Large intestine (tissue), 3 donors: ENCODE measurements at regions not wholly inside any gene's neighbourhood (a gene's known extent, or its start where the extent isn't known, plus 50 kb on each side); places are given as distances from the start of the nearest gene placed in this dataset.
A peak's percentile ranks its signal among the peaks of the same experiment; 100 is the strongest.
"Not testable (repeated sequence)": the region's sequence is repeated elsewhere in the genome, so short reads cannot be mapped to it uniquely, and the experiment has no call there.

Experiments used
- DNase-seq, 2 donors: peaks; one replicate each; pipeline versions ENCODE4 v3.0.0 to v3.0.0-alpha.2; 2013
- H3K27ac ChIP-seq: one replicate; pipeline ENCODE4 v1.5.1; 2013; ENCODE audit warnings: low read length
- H3K27me3 ChIP-seq: 2 replicates; pipeline ENCODE4 v1.6.1; 2013; ENCODE audit warnings: low read length; ENCODE audit not compliant: control insufficient read depth, insufficient read depth
- H3K36me3 ChIP-seq: 2 replicates; pipeline ENCODE4 v1.6.1; 2013; ENCODE audit warnings: low read length; ENCODE audit not compliant: control insufficient read depth, insufficient read depth
- H3K4me1 ChIP-seq: one replicate; pipeline ENCODE4 v1.6.1; 2013; ENCODE audit warnings: low read length; ENCODE audit not compliant: control insufficient read depth, insufficient read depth
- H3K4me3 ChIP-seq: one replicate; pipeline ENCODE4 v1.5.1; 2013; ENCODE audit warnings: low read length
- H3K9me3 ChIP-seq: one replicate; pipeline ENCODE4 v1.6.1; 2013; ENCODE audit warnings: mild to moderate bottlenecking, low read depth, low read length, moderate library complexity; ENCODE audit not compliant: control insufficient read depth
- WGBS: methylation state at CpG from one replicate; pipeline ENCODE4 v1.1.5; 2013; ENCODE audit warnings: low lambda C conversion rate; ENCODE audit not compliant: insufficient coverage; 5-methylcytosine and 5-hydroxymethylcytosine counted together

- Histone ChIP-seq H3K9me3 (no peaks in the 10 kb centered on the region), H3K27me3 (no peaks in the 10 kb centered on the region), H3K27ac (no peak overlapping the region), H3K4me1 (peaks cover 4% of the 10 kb centered on the region), H3K4me3 (no peak overlapping the region), H3K36me3 (no peaks in the 10 kb centered on the region)
- no peak for DNase-seq
These were observed 947.8 kb downstream of the NR2F1-AS1 start for GRCh38 chr5:92633176-92633575.

GRCh38 chr5:92631237-92631701 is 949.8 kb downstream of the NR2F1-AS1 start:
- WGBS: no CpG with 5 or more reads among the region's 37 CpGs
- not testable (repeated sequence) for DNase-seq, H3K4me1 ChIP-seq, H3K4me3 ChIP-seq, H3K36me3 ChIP-seq, H3K9me3 ChIP-seq, H3K27ac ChIP-seq, H3K27me3 ChIP-seq

- no peak overlapping the region for H3K27ac ChIP-seq
- DNase-seq: no peak
- no peaks in the 10 kb centered on the region for H3K4me1 ChIP-seq
- WGBS: no CpG with 5 or more reads among the region's 1 CpG
- H3K36me3 ChIP-seq: no peaks in the 10 kb centered on the region
- H3K4me3 ChIP-seq: no peak overlapping the region
- H3K27me3 ChIP-seq: no peaks in the 10 kb centered on the region
- no peaks in the 10 kb centered on the region for H3K9me3 ChIP-seq
These were observed 951.4 kb downstream of the NR2F1-AS1 start for GRCh38 chr5:92629574-92629973.

- no peak for DNase-seq
These were observed 952.0 kb downstream of the NR2F1-AS1 start for GRCh38 chr5:92629000-92629399.

GRCh38 chr5:92627186-92627585 is 953.8 kb downstream of the NR2F1-AS1 start:
- no peaks in the 10 kb centered on the region for H3K9me3 ChIP-seq
- H3K36me3 ChIP-seq: no peaks in the 10 kb centered on the region
- no peak overlapping the region for H3K27ac ChIP-seq
- no peak for DNase-seq
- H3K4me1 ChIP-seq: no peaks in the 10 kb centered on the region
- H3K4me3 ChIP-seq: no peak overlapping the region
- no CpG with 5 or more reads among the region's 1 CpG for WGBS
- no peaks in the 10 kb centered on the region for H3K27me3 ChIP-seq

More at GRCh38 chr5:92629000-92629399, 952.0 kb downstream of the NR2F1-AS1 start:
- H3K9me3 ChIP-seq: no peaks in the 10 kb centered on the region
- no peaks in the 10 kb centered on the region for H3K4me1 ChIP-seq
- no peaks in the 10 kb centered on the region for H3K36me3 ChIP-seq
- no peak overlapping the region for H3K4me3 ChIP-seq
- 95% methylated on average over 2 of the region's 3 CpGs for WGBS
- no peak overlapping the region for H3K27ac ChIP-seq
- no peaks in the 10 kb centered on the region for H3K27me3 ChIP-seq

- Histone ChIP-seq H3K4me1 (no peaks in the 10 kb centered on the region), H3K9me3 (no peaks in the 10 kb centered on the region), H3K4me3 (no peak overlapping the region), H3K27me3 (no peaks in the 10 kb centered on the region), H3K27ac (no peak overlapping the region), H3K36me3 (no peaks in the 10 kb centered on the region)
- 0% methylated on average over 1 of the region's 1 CpG for WGBS
- no peak for DNase-seq
These were observed 964.9 kb downstream of the NR2F1-AS1 start for GRCh38 chr5:92616085-92616484.

- Histone ChIP-seq H3K36me3 (no peaks in the 10 kb centered on the region), H3K27ac (no peak overlapping the region), H3K4me3 (no peak overlapping the region), H3K9me3 (no peaks in the 10 kb centered on the region), H3K4me1 (no peaks in the 10 kb centered on the region), H3K27me3 (no peaks in the 10 kb centered on the region)
- DNase-seq: no peak
- WGBS: 89% methylated on average over 3 of the region's 4 CpGs
These were observed 967.5 kb downstream of the NR2F1-AS1 start for GRCh38 chr5:92613546-92613945.

GRCh38 chr5:92610435-92610834 is 970.6 kb downstream of the NR2F1-AS1 start:
- H3K36me3 ChIP-seq, H3K9me3 ChIP-seq, H3K4me1 ChIP-seq, DNase-seq, H3K27ac ChIP-seq, H3K4me3 ChIP-seq, H3K27me3 ChIP-seq: not testable (repeated sequence)

GRCh38 chr5:92605591-92605990 is 975.4 kb downstream of the NR2F1-AS1 start:
- WGBS: no CpG with 5 or more reads among the region's 2 CpGs

GRCh38 chr5:92599217-92599810 is 981.7 kb downstream of the NR2F1-AS1 start:
- Histone ChIP-seq H3K9me3 (no peaks in the 10 kb centered on the region), H3K27me3 (no peaks in the 10 kb centered on the region), H3K36me3 (no peaks in the 10 kb centered on the region), H3K4me1 (no peaks in the 10 kb centered on the region), H3K4me3 (no peak overlapping the region), H3K27ac (no peak overlapping the region)
- DNase-seq: peak in 1 of 2 donors; percentile 5
- WGBS: no CpG with 5 or more reads among the region's 1 CpG

More at GRCh38 chr5:92605591-92605990, 975.4 kb downstream of the NR2F1-AS1 start:
- Histone ChIP-seq H3K4me1 (no peaks in the 10 kb centered on the region), H3K27me3 (no peaks in the 10 kb centered on the region), H3K4me3 (no peak overlapping the region), H3K27ac (no peak overlapping the region), H3K36me3 (no peaks in the 10 kb centered on the region), H3K9me3 (no peaks in the 10 kb centered on the region)
- no peak for DNase-seq

GRCh38 chr5:92594031-92594430 is 987.0 kb downstream of the NR2F1-AS1 start:
- no peaks in the 10 kb centered on the region for H3K9me3 ChIP-seq
- H3K27me3 ChIP-seq: no peaks in the 10 kb centered on the region
- H3K4me1 ChIP-seq: no peaks in the 10 kb centered on the region
- DNase-seq: no peak
- H3K36me3 ChIP-seq: no peaks in the 10 kb centered on the region
- H3K27ac ChIP-seq: no peak overlapping the region
- H3K4me3 ChIP-seq: no peak overlapping the region
